ENCODE measurements at regions not wholly inside any gene's neighbourhood (a gene's known extent, or its start where the extent isn't known, plus 50 kb on each side); places are given as distances from the start of the nearest gene placed in this dataset.

GRCh38 chr12:124726596-124727263, 136.9 kb downstream of the SCARB1 start:
- intact Hi-C loops (cut with DNase I): no loop called here
- DNase-seq (ENCODE audit: low spot score) (no peak), ATAC-seq (no peak)

GRCh38 chr12:124725597-124726237, 137.9 kb downstream of the SCARB1 start:
- DNase-seq (ENCODE audit: low spot score) (no peak), ATAC-seq (no peak)
- intact Hi-C loops (cut with DNase I): no loop called here

GRCh38 chr12:124725099-124725498, 138.6 kb downstream of the SCARB1 start:
- intact Hi-C loops (cut with DNase I): no loop called here
- DNase-seq (ENCODE audit: low spot score): no peak
- no peak for ATAC-seq

- intact Hi-C loops (cut with DNase I): no loop called here
- DNase-seq (ENCODE audit: low spot score): no peak
- ATAC-seq: no peak
These were observed 140.8 kb downstream of the SCARB1 start for GRCh38 chr12:124722878-124723277.

GRCh38 chr12:124721501-124722162, 142.0 kb downstream of the SCARB1 start:
- no peak for DNase-seq (ENCODE audit: low spot score)
- intact Hi-C loops (cut with DNase I): no loop called here
- no peak for ATAC-seq

GRCh38 chr12:124720681-124721500, 142.8 kb downstream of the SCARB1 start:
- DNase-seq (ENCODE audit: low spot score): no peak

GRCh38 chr12:124720004-124720680, 143.5 kb downstream of the SCARB1 start:
- ATAC-seq (peak; percentile 24), DNase-seq (ENCODE audit: low spot score) (no peak)
- intact Hi-C loops (cut with DNase I): no loop called here

More at GRCh38 chr12:124720681-124721500, 142.8 kb downstream of the SCARB1 start:
- ATAC-seq: peak; percentile 60
- intact Hi-C loops (cut with DNase I): no loop called here

GRCh38 chr12:124719231-124719630, 144.4 kb downstream of the SCARB1 start:
- intact Hi-C loops (cut with DNase I): no loop called here
- ATAC-seq (no peak), DNase-seq (ENCODE audit: low spot score) (no peak)

GRCh38 chr12:124718458-124718857, 145.2 kb downstream of the SCARB1 start:
- no peak for ATAC-seq
- intact Hi-C loops (cut with DNase I): no loop called here

GRCh38 chr12:124718036-124718435, 145.6 kb downstream of the SCARB1 start:
- intact Hi-C loops (cut with DNase I): no loop called here
- no peak for DNase-seq (ENCODE audit: low spot score)

More at GRCh38 chr12:124718458-124718857, 145.2 kb downstream of the SCARB1 start:
- DNase-seq (ENCODE audit: low spot score): no peak

GRCh38 chr12:124717318-124717717, 146.3 kb downstream of the SCARB1 start:
- intact Hi-C loops (cut with DNase I): no loop called here
- DNase-seq (ENCODE audit: low spot score) (no peak), ATAC-seq (no peak)

More at GRCh38 chr12:124718036-124718435, 145.6 kb downstream of the SCARB1 start:
- ATAC-seq: no peak

- intact Hi-C loops (cut with DNase I): no loop called here
- no peak for ATAC-seq
- no peak for DNase-seq (ENCODE audit: low spot score)
These were observed 147.2 kb downstream of the SCARB1 start for GRCh38 chr12:124716208-124717130.

GRCh38 chr12:124715121-124715990, 147.9 kb upstream of the NCOR2 start:
- intact Hi-C loops (cut with DNase I): no loop called here
- ATAC-seq (no peak), DNase-seq (ENCODE audit: low spot score) (no peak)

- ATAC-seq: peak; percentile 40
- no peak for DNase-seq (ENCODE audit: low spot score)
- intact Hi-C loops (cut with DNase I): no loop called here
These were observed 146.1 kb upstream of the NCOR2 start for GRCh38 chr12:124713436-124714082.

GRCh38 chr12:124713041-124713435, 145.6 kb upstream of the NCOR2 start:
- intact Hi-C loops (cut with DNase I): no loop called here
- peak; percentile 79 for DNase-seq (ENCODE audit: low spot score)

GRCh38 chr12:124711344-124711743, 143.9 kb upstream of the NCOR2 start:
- ATAC-seq (no peak), DNase-seq (ENCODE audit: low spot score) (no peak)
- intact Hi-C loops (cut with DNase I): no loop called here

More at GRCh38 chr12:124713041-124713435, 145.6 kb upstream of the NCOR2 start:
- ATAC-seq: peak; percentile 69
